ENCODE measurements at regions not wholly inside any gene's neighbourhood (a gene's known extent, or its start where the extent isn't known, plus 50 kb on each side); places are given as distances from the start of the nearest gene placed in this dataset.

GRCh38 chr7:83870515-83870914 is 221.6 kb upstream of the SEMA3E start:
- no peaks in the 10 kb centered on the region for H3K4me1 Mint-ChIP-seq
- no peak overlapping the region for H3K27ac Mint-ChIP-seq
- TF ChIP-seq CTCF (IDR thresholded peaks at IDR 0.05; ENCODE audit: unreplicated experiment) = no peak
- no peaks in the 10 kb centered on the region for H3K9me3 Mint-ChIP-seq
- no peak overlapping the region for H3K4me3 Mint-ChIP-seq
- no peaks in the 10 kb centered on the region for H3K27me3 Mint-ChIP-seq (ENCODE audit: low read depth)
- DNase-seq (ENCODE audit: low spot score in 2 of 2, unreplicated experiment in 2 of 2) = no peak
- H3K36me3 Mint-ChIP-seq = no peaks in the 10 kb centered on the region

- no peaks in the 10 kb centered on the region for H3K4me1 Mint-ChIP-seq
- no peaks in the 10 kb centered on the region for H3K27me3 Mint-ChIP-seq (ENCODE audit: low read depth)
- no peak overlapping the region for H3K27ac Mint-ChIP-seq
- no peak overlapping the region for H3K4me3 Mint-ChIP-seq
- DNase-seq (ENCODE audit: low spot score in 2 of 2, unreplicated experiment in 2 of 2) = no peak
- TF ChIP-seq CTCF (IDR thresholded peaks at IDR 0.05; ENCODE audit: unreplicated experiment) = no peak
- no peaks in the 10 kb centered on the region for H3K36me3 Mint-ChIP-seq
- no peaks in the 10 kb centered on the region for H3K9me3 Mint-ChIP-seq
Measured at GRCh38 chr7:83866582-83866981, 217.6 kb upstream of the SEMA3E start.

GRCh38 chr7:83864551-83864950 is 215.6 kb upstream of the SEMA3E start:
- TF ChIP-seq CTCF (IDR thresholded peaks at IDR 0.05; ENCODE audit: unreplicated experiment) = no peak
- Mint-ChIP-seq H3K4me1 (no peaks in the 10 kb centered on the region), H3K27me3 (ENCODE audit: low read depth) (no peaks in the 10 kb centered on the region), H3K36me3 (no peaks in the 10 kb centered on the region), H3K27ac (no peak overlapping the region), H3K4me3 (no peak overlapping the region), H3K9me3 (no peaks in the 10 kb centered on the region)
- no peak for DNase-seq (ENCODE audit: low spot score in 2 of 2, unreplicated experiment in 2 of 2)

- Mint-ChIP-seq H3K27ac (no peak overlapping the region), H3K36me3 (no peaks in the 10 kb centered on the region), H3K4me3 (no peak overlapping the region), H3K4me1 (no peaks in the 10 kb centered on the region), H3K27me3 (ENCODE audit: low read depth) (no peaks in the 10 kb centered on the region), H3K9me3 (no peaks in the 10 kb centered on the region)
- no peak for DNase-seq (ENCODE audit: low spot score in 2 of 2, unreplicated experiment in 2 of 2)
- no peak for TF ChIP-seq CTCF (IDR thresholded peaks at IDR 0.05; ENCODE audit: unreplicated experiment)
Measured at GRCh38 chr7:83863906-83864305, 215.0 kb upstream of the SEMA3E start.

- H3K27ac Mint-ChIP-seq = no peak overlapping the region
- H3K9me3 Mint-ChIP-seq = no peaks in the 10 kb centered on the region
- no peaks in the 10 kb centered on the region for H3K27me3 Mint-ChIP-seq (ENCODE audit: low read depth)
- no peak for TF ChIP-seq CTCF (IDR thresholded peaks at IDR 0.05; ENCODE audit: unreplicated experiment)
- H3K4me1 Mint-ChIP-seq = no peaks in the 10 kb centered on the region
- H3K36me3 Mint-ChIP-seq = no peaks in the 10 kb centered on the region
- no peak overlapping the region for H3K4me3 Mint-ChIP-seq
- no peak for DNase-seq (ENCODE audit: low spot score in 2 of 2, unreplicated experiment in 2 of 2)
Measured at GRCh38 chr7:83861876-83862275, 212.9 kb upstream of the SEMA3E start.

- DNase-seq (ENCODE audit: low spot score in 2 of 2, unreplicated experiment in 2 of 2) = no peak
- H3K27me3 Mint-ChIP-seq (ENCODE audit: low read depth) = no peaks in the 10 kb centered on the region
- TF ChIP-seq CTCF (IDR thresholded peaks at IDR 0.05; ENCODE audit: unreplicated experiment) = no peak
- no peak overlapping the region for H3K27ac Mint-ChIP-seq
- H3K36me3 Mint-ChIP-seq = no peaks in the 10 kb centered on the region
- no peaks in the 10 kb centered on the region for H3K9me3 Mint-ChIP-seq
- H3K4me3 Mint-ChIP-seq = no peak overlapping the region
- no peaks in the 10 kb centered on the region for H3K4me1 Mint-ChIP-seq
Measured at GRCh38 chr7:83859827-83860226, 210.9 kb upstream of the SEMA3E start.
